IMR-90 (cell line): ENCODE measurements at regions not wholly inside any gene's neighbourhood (a gene's known extent, or its start where the extent isn't known, plus 50 kb on each side); places are given as distances from the start of the nearest gene placed in this dataset.

Experiments used
- ATAC-seq: fragments of 200-7000 bp; cut with Tn5 transposase; 2 replicates; pipeline ENCODE4 v1.9.1; 2020; ENCODE audit warnings: low read depth, mild to moderate bottlenecking, moderate library complexity
- BruUV-seq: library from RNA; stranded (reverse); fragments of 400-500 nt; replicated peaks from 2 replicates; lab custom pipeline; 2021; lab: Mats Ljungman, UMichigan
- CTCF ChIA-PET: fragments of 300-600 bp; formaldehyde crosslinking; extraction: SDS; loops from one replicate; lab custom pipeline; 2021; ENCODE audit warnings: antibody characterized with exemption; lab: Yijun Ruan, JAX
- POLR2A ChIA-PET: fragments of 300-600 bp; sonication (Branson Sonifier 250); formaldehyde crosslinking; loops from one replicate; lab custom pipeline; 2022; ENCODE audit warnings: antibody characterized with exemption; ENCODE audit not compliant: unreplicated experiment; lab: Charles Lee
- DNase-seq: peaks from one replicate; pipeline ENCODE4 v3.0.0; 2013
- H2AFZ ChIP-seq: replicated peaks from 2 replicates; pipeline ENCODE3; 2013; ENCODE audit warnings: low read length, mild to moderate bottlenecking; ENCODE audit not compliant: poor library complexity
- H2AK5ac ChIP-seq: 2 replicates; pipeline ENCODE4 v1.6.1; 2013; ENCODE audit warnings: low read depth, low read length, inconsistent platforms
- H2AK9ac ChIP-seq: replicated peaks from 2 replicates; pipeline ENCODE3; 2013; ENCODE audit warnings: mild to moderate bottlenecking, low read depth, low read length, moderate library complexity; ENCODE audit not compliant: poor library complexity
- H2BK120ac ChIP-seq: 2 replicates; pipeline ENCODE4 v1.6.1; 2013; ENCODE audit warnings: low read depth, low read length, inconsistent platforms
- H2BK15ac ChIP-seq: 3 replicates; pipeline ENCODE4 v1.6.1; 2013; ENCODE audit warnings: low read depth, low read length, inconsistent platforms
- H2BK20ac ChIP-seq: 2 replicates; pipeline ENCODE4 v1.6.1; 2013; ENCODE audit warnings: low read depth, mild to moderate bottlenecking, inconsistent platforms, low read length, moderate library complexity
- H2BK5ac ChIP-seq: 2 replicates; pipeline ENCODE4 v1.6.1; 2013; ENCODE audit warnings: mild to moderate bottlenecking, low read depth, low read length, inconsistent platforms; ENCODE audit not compliant: poor library complexity, severe bottlenecking
- H3K14ac ChIP-seq: replicated peaks from 2 replicates; pipeline ENCODE4 v1.6.1; 2013; ENCODE audit warnings: low read depth, low read length, inconsistent platforms
- H3K18ac ChIP-seq: 2 replicates; pipeline ENCODE4 v1.6.1; 2013; ENCODE audit warnings: low read depth, low read length, control low read depth
- H3K23ac ChIP-seq: 2 replicates; pipeline ENCODE4 v1.6.1; 2013; ENCODE audit warnings: low read depth, low read length, inconsistent platforms
- H3K27ac ChIP-seq: 2 replicates; pipeline ENCODE4 v1.5.1; 2013; ENCODE audit warnings: mild to moderate bottlenecking, control low read depth, low read length; ENCODE audit not compliant: insufficient read depth
- H3K27me3 ChIP-seq: 2 replicates; pipeline ENCODE4 v1.6.1; 2013; ENCODE audit warnings: low read length; ENCODE audit not compliant: control insufficient read depth, insufficient read depth
- H3K36me3 ChIP-seq: 2 replicates; pipeline ENCODE4 v1.6.1; 2013; ENCODE audit warnings: low read length, mixed read lengths; ENCODE audit not compliant: control insufficient read depth, insufficient read depth
- H3K4ac ChIP-seq: 2 replicates; pipeline ENCODE4 v1.6.1; 2013; ENCODE audit warnings: low read depth, low read length, inconsistent platforms
- H3K4me1 ChIP-seq: 2 replicates; pipeline ENCODE4 v1.6.1; 2013; ENCODE audit warnings: low read length, mixed read lengths; ENCODE audit not compliant: control insufficient read depth, insufficient read depth
- H3K4me2 ChIP-seq: 2 replicates; pipeline ENCODE4 v1.6.1; 2013; ENCODE audit warnings: low read depth, mild to moderate bottlenecking, control low read depth, low read length, moderate library complexity
- H3K4me3 ChIP-seq: 2 replicates; pipeline ENCODE4 v1.5.1; 2013; ENCODE audit warnings: low read depth, mild to moderate bottlenecking, control low read depth, low read length, moderate library complexity; ENCODE audit not compliant: insufficient read depth
- H3K56ac ChIP-seq: 2 replicates; pipeline ENCODE4 v1.6.1; 2013; ENCODE audit warnings: low read length, inconsistent platforms; ENCODE audit not compliant: insufficient read depth; ENCODE audit errors: extremely low read depth
- H3K79me1 ChIP-seq, 2 experiments: 2 replicates each; pipeline ENCODE4 v1.6.1; 2013; ENCODE audit warnings: low read length in 2 of 2, inconsistent platforms in 1 of 2, low read depth in 1 of 2
- H3K9ac ChIP-seq: 2 replicates; pipeline ENCODE4 v1.6.1; 2013; ENCODE audit warnings: low read depth, low read length, control low read depth
- H3K9me1 ChIP-seq: 2 replicates; pipeline ENCODE4 v1.6.1; 2013; ENCODE audit warnings: low read length, inconsistent platforms; ENCODE audit not compliant: insufficient read depth
- H3K9me3 ChIP-seq: 2 replicates; pipeline ENCODE4 v1.6.1; 2013; ENCODE audit warnings: low read length; ENCODE audit not compliant: control insufficient read depth, insufficient read depth
- H4K20me1 ChIP-seq: 2 replicates; pipeline ENCODE4 v1.6.1; 2013; ENCODE audit warnings: low read length, inconsistent platforms; ENCODE audit not compliant: insufficient read depth
- H4K5ac ChIP-seq: 2 replicates; pipeline ENCODE4 v1.6.1; 2013; ENCODE audit warnings: mild to moderate bottlenecking, low read depth, low read length, control low read depth
- H4K8ac ChIP-seq, 2 experiments: 2 replicates each; pipeline ENCODE4 v1.6.1; 2013; ENCODE audit warnings: low read depth in 2 of 2, low read length in 2 of 2, control low read depth in 1 of 2, inconsistent platforms in 1 of 2
- H4K91ac ChIP-seq: 2 replicates; pipeline ENCODE4 v1.6.1; 2013; ENCODE audit warnings: low read depth, low read length, inconsistent platforms; ENCODE audit not compliant: insufficient read depth
- CEBPB ChIP-seq: IDR thresholded peaks from 2 replicates; pipeline ENCODE4 v1.6.1; 2012; ENCODE audit warnings: low read depth, low read length, improper control_type of control experiment
- RFX5 ChIP-seq: IDR thresholded peaks from 2 replicates; pipeline ENCODE4 v1.8.0; 2012; ENCODE audit warnings: low read depth, mild to moderate bottlenecking, low read length, moderate library complexity
- SMC3 ChIP-seq: fragments of 150-350 bp; IDR thresholded peaks from 2 replicates; pipeline ENCODE4 v1.6.1; 2016; ENCODE audit warnings: low read depth, mild to moderate bottlenecking, antibody characterized with exemption, low read length, moderate library complexity
- WGBS, 2 experiments: methylation state at CpG; one replicate each; pipeline versions ENCODE4 v1.1.5 to v1.1.7; 2013; ENCODE audit warnings: missing lambda C conversion rate in 2 of 2; ENCODE audit not compliant: insufficient read length in 1 of 2; ENCODE audit errors: extremely low coverage in 2 of 2; 5-methylcytosine and 5-hydroxymethylcytosine counted together
- dilution Hi-C: fragments of 300-500 bp; cut with HindIII; formaldehyde crosslinking; loops from one replicate; pipeline ENCODE4 v1.14.3; 2018; ENCODE audit warnings: low sequenced_read_pairs; ENCODE audit not compliant: unreplicated experiment
- in situ Hi-C: fragments of 300-500 bp; cut with MboI; formaldehyde crosslinking; loops from 3 replicates; pipeline ENCODE4 v1.14.3; 2019; ENCODE audit warnings: low sequenced_read_pairs, inconsistent platforms, mixed read lengths
- intact Hi-C: fragments of 100-400 bp; cut with micrococcal nuclease; formaldehyde crosslinking; loops from 2 replicates; pipeline ENCODE4 v1.10.0; 2022

- CTCF ChIA-PET: interaction anchor here (1.0 kb wide), 1 partner anchor 152 kb away, joined by 3 read pairs; no protein-coding TSS in a partner anchor
These were observed 273.8 kb upstream of the DCBLD2 start for GRCh38 chr3:99175276-99175812.

More at GRCh38 chr3:99175276-99175812, 273.8 kb upstream of the DCBLD2 start:
- no peaks in the 10 kb centered on the region for H3K36me3 ChIP-seq
- no peak overlapping the region for H3K9ac ChIP-seq
- no peak overlapping the region for H3K4me3 ChIP-seq
- no peak overlapping the region for H4K8ac ChIP-seq
- no peak overlapping the region for H2BK5ac ChIP-seq
- H3K79me1 ChIP-seq: no peaks in the 10 kb centered on the region
- in situ Hi-C loops: loop anchor here (10.0 kb wide), 1 partner anchor 579 kb away; no protein-coding TSS in a partner anchor
- H4K20me1 ChIP-seq: no peaks in the 10 kb centered on the region
- H4K91ac ChIP-seq: no peak overlapping the region
- no TSS peak for BruUV-seq
- no peaks in the 10 kb centered on the region for H3K4me1 ChIP-seq
- H3K27ac ChIP-seq: no peak overlapping the region
- peaks cover 12% of the 10 kb centered on the region; the same call in 1 of the 2 replicates for H3K9me1 ChIP-seq
- H2BK15ac ChIP-seq: no peak overlapping the region
- H3K18ac ChIP-seq: no peak overlapping the region
- no peak overlapping the region for H3K4me2 ChIP-seq
- H3K14ac ChIP-seq: no peak overlapping the region
- no peak overlapping the region for H3K4ac ChIP-seq
- dilution Hi-C loops: no loop called here
- H2AK9ac ChIP-seq: no peak overlapping the region
- TF ChIP-seq CEBPB: no peak
- no peak for TF ChIP-seq RFX5
- TF ChIP-seq SMC3: no peak
- H3K27me3 ChIP-seq: no peaks in the 10 kb centered on the region
- intact Hi-C loops: no loop called here
- ATAC-seq (no peak), DNase-seq (no peak)
- H2AK5ac ChIP-seq: no peak overlapping the region
- H2BK120ac ChIP-seq: no peak overlapping the region
- POLR2A ChIA-PET: no interaction called here
- no peak overlapping the region for H4K5ac ChIP-seq
- H3K23ac ChIP-seq: no peak overlapping the region
- WGBS, 2 experiments: no CpG with 5 or more reads among the region's 4 CpGs
- no peak overlapping the region for H2AFZ ChIP-seq
- H3K56ac ChIP-seq: no peak overlapping the region
- H3K9me3 ChIP-seq: 0 out of 2 replicates have a peak, but pooled peaks cover 2% of the 10 kb centered on the region
- no peak overlapping the region for H2BK20ac ChIP-seq
